Upper lobe of right lung (tissue), 1 donor: ENCODE measurements at regions not wholly inside any gene's neighbourhood (a gene's known extent, or its start where the extent isn't known, plus 50 kb on each side); places are given as distances from the start of the nearest gene placed in this dataset.

Experiments used
- ATAC-seq: fragments of 200-7000 bp; cut with Tn5 transposase; one replicate; pipeline ENCODE4 v1.9.1; 2020; ENCODE audit warnings: mild to moderate bottlenecking, moderate library complexity
- DNase-seq: peaks from one replicate; pipeline ENCODE4 v3.0.0-alpha.2; 2020
- H3K27ac ChIP-seq: fragments of 200-600 bp; one replicate; pipeline ENCODE4 v1.8.0; 2022
- H3K27me3 ChIP-seq: fragments of 200-600 bp; one replicate; pipeline ENCODE4 v1.8.0; 2022; ENCODE audit warnings: mild to moderate bottlenecking
- H3K36me3 ChIP-seq: fragments of 200-600 bp; one replicate; pipeline ENCODE4 v1.8.0; 2022
- H3K4me1 ChIP-seq: fragments of 200-600 bp; one replicate; pipeline ENCODE4 v1.8.0; 2022
- H3K4me3 ChIP-seq: fragments of 200-600 bp; one replicate; pipeline ENCODE4 v1.8.0; 2022; ENCODE audit warnings: mild to moderate bottlenecking
- H3K9me3 ChIP-seq: fragments of 200-600 bp; one replicate; pipeline ENCODE4 v1.8.0; 2022
- intact Hi-C: fragments of 100-400 bp; cut with DNase I; formaldehyde crosslinking; loops from one replicate; pipeline ENCODE4 v1.11.0; 2022
- TF ChIP-seq, protein P1 (sequence below): fragments of 200-600 bp; IDR thresholded peaks from one replicate; pipeline ENCODE4 v1.8.0; 2022; ENCODE audit warnings: antibody characterized with exemption
- donor health status: DM: no; HTN: yes; CAD: no; lungs with severe emphysema.

DNA sequence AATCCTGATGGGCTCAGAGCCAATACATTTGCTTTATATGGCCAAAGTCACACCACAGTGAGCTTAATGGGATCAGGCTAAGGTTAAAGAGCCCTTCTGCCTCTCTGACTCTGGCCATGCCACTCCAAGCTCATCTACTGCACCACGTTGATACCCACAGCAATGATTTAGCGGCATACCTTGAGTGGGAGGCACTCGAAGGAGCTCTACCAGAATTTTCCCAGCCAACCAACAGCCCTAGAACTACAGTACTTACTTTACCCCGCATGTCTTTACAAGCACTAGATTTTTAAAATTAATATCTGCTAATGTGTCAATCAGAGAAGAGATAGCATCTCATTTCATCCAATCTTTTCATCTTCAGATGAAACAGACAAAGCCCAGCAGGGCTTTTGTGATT lies 300.5 kb downstream of the GRIN2B start:
- Histone ChIP-seq H3K36me3 (no peaks in the 10 kb centered on the region), H3K27me3 (no peaks in the 10 kb centered on the region), H3K4me3 (no peak overlapping the region), H3K9me3 (no peaks in the 10 kb centered on the region), H3K4me1 (no peaks in the 10 kb centered on the region), H3K27ac (no peak overlapping the region)
- intact Hi-C loops: no loop called here
- TF ChIP-seq, protein P1, sequence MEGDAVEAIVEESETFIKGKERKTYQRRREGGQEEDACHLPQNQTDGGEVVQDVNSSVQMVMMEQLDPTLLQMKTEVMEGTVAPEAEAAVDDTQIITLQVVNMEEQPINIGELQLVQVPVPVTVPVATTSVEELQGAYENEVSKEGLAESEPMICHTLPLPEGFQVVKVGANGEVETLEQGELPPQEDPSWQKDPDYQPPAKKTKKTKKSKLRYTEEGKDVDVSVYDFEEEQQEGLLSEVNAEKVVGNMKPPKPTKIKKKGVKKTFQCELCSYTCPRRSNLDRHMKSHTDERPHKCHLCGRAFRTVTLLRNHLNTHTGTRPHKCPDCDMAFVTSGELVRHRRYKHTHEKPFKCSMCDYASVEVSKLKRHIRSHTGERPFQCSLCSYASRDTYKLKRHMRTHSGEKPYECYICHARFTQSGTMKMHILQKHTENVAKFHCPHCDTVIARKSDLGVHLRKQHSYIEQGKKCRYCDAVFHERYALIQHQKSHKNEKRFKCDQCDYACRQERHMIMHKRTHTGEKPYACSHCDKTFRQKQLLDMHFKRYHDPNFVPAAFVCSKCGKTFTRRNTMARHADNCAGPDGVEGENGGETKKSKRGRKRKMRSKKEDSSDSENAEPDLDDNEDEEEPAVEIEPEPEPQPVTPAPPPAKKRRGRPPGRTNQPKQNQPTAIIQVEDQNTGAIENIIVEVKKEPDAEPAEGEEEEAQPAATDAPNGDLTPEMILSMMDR: no peak
- no peak for ATAC-seq
- DNase-seq: no peak

DNA sequence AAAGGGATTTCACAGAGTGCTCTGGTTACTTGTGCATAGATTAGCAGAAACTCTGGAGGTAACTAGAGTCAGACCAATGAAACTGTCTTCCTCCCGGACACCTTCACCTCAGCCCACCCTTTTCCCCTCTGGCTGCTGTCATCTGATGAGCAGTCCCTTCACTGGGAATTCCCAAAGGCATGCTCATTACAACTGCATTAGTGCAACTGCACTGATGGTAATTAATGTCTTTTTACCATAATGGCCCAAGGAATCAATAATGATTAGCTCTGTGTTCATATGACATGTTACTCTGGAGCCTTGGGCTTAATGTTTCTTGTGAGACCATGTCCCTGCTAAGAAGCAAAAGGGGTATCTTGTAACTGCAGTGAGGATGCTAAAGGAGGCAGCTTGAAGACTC lies 304.5 kb downstream of the GRIN2B start:
- no peaks in the 10 kb centered on the region for H3K36me3 ChIP-seq
- no peaks in the 10 kb centered on the region for H3K9me3 ChIP-seq
- no peak overlapping the region for H3K27ac ChIP-seq
- H3K4me1 ChIP-seq: no peaks in the 10 kb centered on the region
- H3K27me3 ChIP-seq: no peaks in the 10 kb centered on the region
- TF ChIP-seq, protein P1: no peak
- ATAC-seq: no peak
- H3K4me3 ChIP-seq: no peak overlapping the region
- no peak for DNase-seq
- intact Hi-C loops: no loop called here

DNA sequence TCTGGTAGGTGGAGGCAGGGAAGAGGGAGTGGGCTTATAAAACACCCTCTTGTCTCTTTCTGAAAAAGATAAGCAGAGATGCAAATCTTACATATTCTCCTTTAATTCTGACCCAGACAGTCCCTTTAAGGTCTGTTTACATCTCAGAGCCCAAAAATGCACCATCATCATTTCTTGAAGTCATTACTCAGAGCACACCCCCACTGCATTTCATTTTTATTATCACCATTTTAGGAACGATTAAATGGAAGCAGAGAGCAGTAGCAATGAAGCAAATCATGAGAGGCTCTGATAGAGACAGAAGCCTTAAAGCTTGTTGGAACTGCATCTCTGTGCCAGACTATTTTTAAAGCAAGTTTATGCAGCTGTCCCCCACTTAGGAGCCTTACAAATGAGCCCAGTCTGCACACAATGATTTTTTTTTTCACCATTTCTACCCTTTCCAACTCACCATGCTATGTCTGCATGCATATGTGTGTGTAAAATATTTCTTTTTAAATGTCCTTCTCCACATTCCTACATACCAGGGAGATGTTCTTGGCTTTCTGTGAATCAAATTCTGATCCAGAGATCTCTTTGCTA lies 311.0 kb downstream of the GRIN2B start:
- intact Hi-C loops: no loop called here
- Histone ChIP-seq H3K4me3 (no peak overlapping the region), H3K27me3 (no peaks in the 10 kb centered on the region), H3K4me1 (no peaks in the 10 kb centered on the region), H3K36me3 (no peaks in the 10 kb centered on the region), H3K9me3 (no peaks in the 10 kb centered on the region), H3K27ac (no peak overlapping the region)
- no peak for ATAC-seq
- TF ChIP-seq, protein P1: no peak
- no peak for DNase-seq

DNA sequence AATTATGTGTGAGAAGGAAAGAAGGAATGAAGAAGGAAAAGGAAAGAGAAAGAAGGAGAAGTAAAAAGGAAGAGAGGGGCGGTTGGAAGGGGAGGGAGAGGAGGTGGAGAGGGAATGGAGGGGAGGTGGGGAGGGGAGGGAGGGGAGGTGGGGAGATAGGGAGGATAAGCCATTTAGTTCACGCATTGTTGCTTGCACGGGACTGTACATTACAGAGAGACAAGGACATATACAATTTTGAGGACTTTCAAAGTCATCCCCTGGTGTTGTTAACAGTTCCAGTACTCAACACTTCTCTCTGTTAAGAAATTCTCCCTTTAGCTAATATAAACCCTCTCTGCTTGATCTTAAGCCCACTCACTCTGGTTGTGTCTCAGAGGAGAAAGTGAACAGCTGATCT lies 312.5 kb downstream of the GRIN2B start:
- no peaks in the 10 kb centered on the region for H3K27me3 ChIP-seq
- intact Hi-C loops: no loop called here
- H3K4me3 ChIP-seq: no peak overlapping the region
- no peak overlapping the region for H3K27ac ChIP-seq
- H3K9me3 ChIP-seq: no peaks in the 10 kb centered on the region
- TF ChIP-seq, protein P1: no peak
- no peak for ATAC-seq
- no peaks in the 10 kb centered on the region for H3K4me1 ChIP-seq
- no peaks in the 10 kb centered on the region for H3K36me3 ChIP-seq
- DNase-seq: no peak

DNA sequence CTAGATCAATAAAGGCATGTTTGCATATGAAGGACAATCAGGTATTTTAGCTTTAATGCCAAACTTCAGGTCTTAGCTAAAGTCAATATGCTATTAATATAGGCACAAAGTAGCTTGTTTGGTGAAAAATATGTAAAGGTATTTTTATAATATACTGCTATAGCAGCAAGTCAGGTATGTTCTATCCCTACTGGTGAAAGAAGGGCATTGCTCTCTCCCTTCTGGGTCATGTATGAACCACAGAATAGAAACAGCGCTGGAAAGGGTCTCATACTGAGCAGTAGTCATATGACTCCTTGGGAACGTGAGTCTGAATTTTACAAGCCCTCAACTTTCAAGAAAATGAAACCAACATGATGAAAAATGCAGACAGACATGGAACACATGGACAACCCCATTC lies 314.6 kb downstream of the GRIN2B start:
- Histone ChIP-seq H3K9me3 (no peaks in the 10 kb centered on the region), H3K27ac (no peak overlapping the region), H3K4me3 (no peak overlapping the region), H3K4me1 (no peaks in the 10 kb centered on the region), H3K27me3 (no peaks in the 10 kb centered on the region), H3K36me3 (no peaks in the 10 kb centered on the region)
- ATAC-seq (no peak), DNase-seq (no peak)
- TF ChIP-seq, protein P1: no peak
- intact Hi-C loops: no loop called here
